ENCODE measurements at regions not wholly inside any gene's neighbourhood (a gene's known extent, or its start where the extent isn't known, plus 50 kb on each side); places are given as distances from the start of the nearest gene placed in this dataset.

GRCh38 chr12:115698257-115698656, 579.2 kb downstream of the MED13L start:
- TF ChIP-seq, protein P1, sequence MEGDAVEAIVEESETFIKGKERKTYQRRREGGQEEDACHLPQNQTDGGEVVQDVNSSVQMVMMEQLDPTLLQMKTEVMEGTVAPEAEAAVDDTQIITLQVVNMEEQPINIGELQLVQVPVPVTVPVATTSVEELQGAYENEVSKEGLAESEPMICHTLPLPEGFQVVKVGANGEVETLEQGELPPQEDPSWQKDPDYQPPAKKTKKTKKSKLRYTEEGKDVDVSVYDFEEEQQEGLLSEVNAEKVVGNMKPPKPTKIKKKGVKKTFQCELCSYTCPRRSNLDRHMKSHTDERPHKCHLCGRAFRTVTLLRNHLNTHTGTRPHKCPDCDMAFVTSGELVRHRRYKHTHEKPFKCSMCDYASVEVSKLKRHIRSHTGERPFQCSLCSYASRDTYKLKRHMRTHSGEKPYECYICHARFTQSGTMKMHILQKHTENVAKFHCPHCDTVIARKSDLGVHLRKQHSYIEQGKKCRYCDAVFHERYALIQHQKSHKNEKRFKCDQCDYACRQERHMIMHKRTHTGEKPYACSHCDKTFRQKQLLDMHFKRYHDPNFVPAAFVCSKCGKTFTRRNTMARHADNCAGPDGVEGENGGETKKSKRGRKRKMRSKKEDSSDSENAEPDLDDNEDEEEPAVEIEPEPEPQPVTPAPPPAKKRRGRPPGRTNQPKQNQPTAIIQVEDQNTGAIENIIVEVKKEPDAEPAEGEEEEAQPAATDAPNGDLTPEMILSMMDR (IDR thresholded peaks at IDR 0.05) = no peak
- no peak for TF ChIP-seq POLR2A (IDR thresholded peaks at IDR 0.05)
- no peak for TF ChIP-seq POLR2AphosphoS5 (IDR thresholded peaks at IDR 0.05)
